GM18517 (cell line): ENCODE measurements at regions not wholly inside any gene's neighbourhood (a gene's known extent, or its start where the extent isn't known, plus 50 kb on each side); places are given as distances from the start of the nearest gene placed in this dataset.

Experiments
- ATAC-seq: cut with Tn5 transposase; IDR thresholded peaks from one replicate; pipeline ENCODE4 v1.9.1; 2021; ENCODE audit warnings: mild to moderate bottlenecking, moderate library complexity; ENCODE audit not compliant: unreplicated experiment

DNA sequence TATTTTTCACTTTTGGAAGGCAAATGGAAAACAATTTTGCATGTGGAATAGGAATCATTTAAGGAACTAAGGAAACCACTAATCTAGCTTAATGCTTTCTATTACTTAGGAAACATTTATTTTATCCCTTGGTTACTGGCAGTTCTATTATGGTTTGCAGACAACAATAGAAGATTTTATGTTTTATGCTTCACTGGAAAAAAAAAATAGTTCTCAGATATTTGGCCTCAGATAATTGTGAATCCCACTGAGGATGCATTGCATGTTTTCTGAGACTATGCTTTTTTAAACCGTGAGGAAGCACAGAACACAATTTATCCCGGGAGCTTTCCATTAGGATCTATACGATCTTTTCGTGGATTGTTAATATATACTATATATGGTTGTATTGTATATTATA lies 356.9 kb downstream of the CSNK1G3 start:
- ATAC-seq, result no peak

DNA sequence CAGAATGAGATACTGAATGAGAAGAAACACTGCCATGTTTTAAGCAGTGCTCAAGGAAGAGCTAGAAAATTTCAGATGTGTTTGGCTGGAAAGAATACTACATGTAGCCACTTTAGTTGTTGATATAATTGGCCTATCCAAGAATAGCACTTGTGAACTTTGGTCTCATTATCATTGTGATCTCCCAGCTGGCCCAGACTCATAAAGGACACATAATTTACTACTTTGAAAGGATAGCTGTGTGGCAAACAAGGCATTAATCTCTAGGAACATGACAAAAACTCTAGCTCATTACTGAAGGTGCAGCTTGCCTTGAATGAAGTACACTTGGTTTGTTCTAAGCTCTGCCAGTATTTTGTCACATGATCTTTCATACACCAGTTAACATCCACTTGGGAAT lies 356.3 kb downstream of the CSNK1G3 start:
- ATAC-seq, result no peak

DNA sequence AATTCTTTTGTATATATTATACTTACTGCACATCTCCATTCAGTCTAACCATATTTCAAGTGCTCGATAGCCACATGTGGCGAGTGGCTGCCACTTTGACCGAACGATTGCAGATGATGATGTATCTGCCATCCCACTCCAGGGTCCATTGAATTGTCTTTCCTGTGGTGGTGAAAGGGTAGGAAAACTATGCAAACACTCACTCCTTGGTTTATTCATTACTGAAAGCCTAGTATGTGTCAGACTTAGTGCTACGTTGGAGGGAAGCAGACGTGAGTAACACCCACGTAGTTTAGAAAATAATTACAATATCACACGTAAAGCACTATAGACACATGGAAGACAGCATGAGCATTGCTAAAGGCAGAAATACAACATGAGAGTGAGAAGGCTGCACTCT lies 353.7 kb downstream of the CSNK1G3 start:
- ATAC-seq, result no peak

GRCh38 chr5:123864578-123864977 lies 352.6 kb downstream of the CSNK1G3 start:
- ATAC-seq, result no peak

DNA sequence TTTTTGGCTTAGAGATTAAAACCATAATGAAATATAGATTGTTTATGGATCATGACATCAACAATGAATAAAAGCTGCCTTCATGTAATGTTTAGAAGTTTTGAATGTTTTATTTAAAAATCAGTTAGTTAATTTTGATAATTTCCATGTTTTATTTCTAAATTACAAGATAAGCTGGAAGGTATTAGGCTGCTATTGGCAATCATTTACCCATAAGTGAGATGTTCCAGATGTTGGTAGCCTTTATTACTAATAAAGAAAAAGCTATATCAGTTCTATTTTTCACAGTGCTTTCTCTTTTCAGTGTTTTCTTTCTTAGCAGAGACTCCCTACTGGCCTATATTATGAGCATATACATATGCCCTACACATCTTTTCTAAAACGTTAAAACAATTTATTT lies 347.0 kb downstream of the CSNK1G3 start:
- no peak for ATAC-seq

- ATAC-seq, result no peak
Observed at GRCh38 chr5:123856766-123857165, 344.8 kb downstream of the CSNK1G3 start.

DNA sequence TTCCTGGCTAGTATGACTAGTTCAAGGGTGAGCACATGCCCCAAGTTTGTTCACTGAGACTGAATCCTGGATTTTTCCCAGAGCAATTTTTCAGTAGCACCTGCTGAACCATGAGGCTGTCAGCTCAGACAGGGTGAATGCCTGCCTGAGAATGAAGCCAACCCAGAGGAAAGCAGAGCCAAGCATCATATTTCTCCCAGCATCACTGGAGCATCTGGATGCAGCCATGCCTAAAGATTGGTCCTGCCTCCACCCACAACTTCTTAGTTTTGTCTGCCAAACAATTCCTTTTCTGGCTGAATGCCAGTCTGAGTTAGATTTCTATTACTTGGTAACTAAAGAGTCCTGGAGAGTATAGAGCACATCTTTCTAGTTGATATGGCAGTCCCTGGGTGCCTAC lies 343.6 kb downstream of the CSNK1G3 start:
- no peak for ATAC-seq

DNA sequence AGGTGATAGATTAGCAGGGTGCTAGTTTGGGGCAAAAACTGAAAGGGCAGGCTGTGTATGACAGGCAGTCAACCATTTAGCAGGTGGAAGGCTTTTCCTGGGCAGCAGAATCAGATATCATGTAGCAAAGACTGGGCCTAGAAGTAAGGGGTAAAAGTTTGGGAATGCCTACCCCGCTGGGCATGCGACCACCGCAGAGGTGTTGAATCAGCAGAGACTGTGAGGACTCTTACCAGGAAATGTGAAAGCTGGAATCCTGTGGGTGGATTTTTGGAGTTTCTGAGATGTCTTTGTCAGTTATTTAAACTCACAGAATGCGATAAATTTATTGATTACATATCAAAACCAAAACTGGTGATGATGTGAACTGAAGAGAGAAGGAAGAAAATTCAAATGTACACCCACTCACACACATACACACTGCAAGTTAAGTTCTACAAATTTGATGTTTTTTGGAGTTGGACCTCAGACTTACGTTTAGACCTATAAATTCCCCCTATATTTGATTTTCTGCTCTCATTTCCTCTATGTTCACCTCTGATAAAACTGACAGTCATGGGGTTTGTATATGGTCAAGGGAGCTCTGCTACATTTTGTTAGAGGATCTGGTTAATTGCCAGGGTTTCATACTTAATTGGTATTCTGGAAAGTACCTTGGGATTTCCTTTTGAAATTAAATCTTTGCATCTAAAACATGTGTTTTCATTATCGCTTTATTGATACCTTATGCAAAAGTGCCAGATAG lies 333.6 kb downstream of the CSNK1G3 start:
- no peak for ATAC-seq

- no peak for ATAC-seq
Observed at GRCh38 chr5:123844873-123845272, 332.9 kb downstream of the CSNK1G3 start.

DNA sequence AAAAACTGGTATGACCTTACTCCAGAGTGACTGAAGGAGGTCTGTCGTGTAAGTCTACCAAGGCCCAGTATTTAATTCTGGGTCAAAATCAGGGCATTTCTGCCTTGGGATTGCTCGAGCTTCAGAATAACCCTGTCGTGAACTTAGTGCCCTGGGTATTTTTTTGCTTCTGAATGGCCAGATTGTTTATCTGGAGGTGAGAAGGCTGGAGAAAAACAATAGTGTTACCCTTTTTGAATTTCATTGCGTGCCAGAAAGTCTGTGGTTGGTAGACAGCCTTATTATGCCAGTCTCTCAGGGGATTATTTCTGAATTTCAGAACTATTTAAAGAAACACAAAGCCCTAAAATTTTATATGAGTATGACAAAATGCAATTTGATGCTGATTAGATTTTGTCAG lies 323.4 kb downstream of the CSNK1G3 start:
- no peak for ATAC-seq

DNA sequence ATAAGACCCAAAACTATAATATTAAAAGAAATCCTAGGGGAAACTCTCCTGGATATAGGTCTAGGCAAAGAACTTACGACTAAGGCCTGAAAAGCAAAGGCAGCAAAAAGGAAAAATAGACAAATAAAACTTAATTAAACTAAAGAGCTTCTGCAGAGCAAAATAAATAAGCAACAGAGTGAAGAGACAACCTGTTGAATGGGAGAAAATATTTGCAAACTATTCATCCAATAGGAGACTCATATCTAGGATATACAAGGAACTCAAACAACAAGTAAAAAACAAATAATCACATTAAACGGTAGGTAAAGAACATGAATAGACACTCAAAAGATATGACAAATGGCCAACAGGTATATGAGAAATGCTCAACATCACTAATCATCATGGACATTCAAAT lies 318.6 kb downstream of the CSNK1G3 start:
- ATAC-seq, result no peak

GRCh38 chr5:123827811-123828210 lies 315.8 kb downstream of the CSNK1G3 start:
- ATAC-seq, result no peak

GRCh38 chr5:123819833-123820232 lies 307.9 kb downstream of the CSNK1G3 start:
- no peak for ATAC-seq

DNA sequence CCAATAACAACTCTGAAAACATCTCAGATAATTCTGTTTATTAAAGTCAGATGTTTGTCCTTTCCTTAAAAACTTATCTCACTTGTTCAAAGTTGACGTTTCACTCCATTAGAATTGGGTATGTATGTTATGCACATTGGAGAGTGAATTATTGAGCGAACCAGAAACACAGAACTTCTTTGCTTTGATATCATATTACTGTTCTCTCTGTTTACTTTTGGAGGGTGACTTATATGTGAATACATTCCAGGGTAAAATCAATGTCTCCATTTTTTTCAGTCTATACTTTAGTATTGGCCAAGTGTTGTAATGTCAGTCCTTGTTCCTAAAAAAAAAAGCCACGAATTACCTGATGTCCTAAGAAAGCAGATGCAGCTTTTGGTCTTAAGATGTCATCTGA lies 307.4 kb downstream of the CSNK1G3 start:
- ATAC-seq, result no peak

DNA sequence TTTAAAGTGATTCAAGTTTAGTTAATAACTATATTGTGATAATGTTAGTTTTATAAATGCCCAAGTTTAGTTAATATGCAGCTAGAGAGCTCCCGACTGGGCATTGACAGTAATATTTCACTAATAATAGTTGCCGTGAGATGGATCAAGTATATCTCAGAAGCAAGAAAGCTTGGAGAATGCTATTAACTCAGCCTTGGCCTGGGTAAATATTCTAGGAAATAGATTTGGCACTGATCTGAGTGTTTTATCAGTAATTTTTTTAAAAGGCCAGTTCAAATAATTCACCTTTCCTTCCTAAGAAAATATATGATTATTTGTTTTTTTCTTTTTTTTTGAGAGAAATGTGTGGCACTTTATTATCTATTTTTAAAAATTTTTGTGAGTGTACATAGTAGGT lies 305.3 kb downstream of the CSNK1G3 start:
- no peak for ATAC-seq

DNA sequence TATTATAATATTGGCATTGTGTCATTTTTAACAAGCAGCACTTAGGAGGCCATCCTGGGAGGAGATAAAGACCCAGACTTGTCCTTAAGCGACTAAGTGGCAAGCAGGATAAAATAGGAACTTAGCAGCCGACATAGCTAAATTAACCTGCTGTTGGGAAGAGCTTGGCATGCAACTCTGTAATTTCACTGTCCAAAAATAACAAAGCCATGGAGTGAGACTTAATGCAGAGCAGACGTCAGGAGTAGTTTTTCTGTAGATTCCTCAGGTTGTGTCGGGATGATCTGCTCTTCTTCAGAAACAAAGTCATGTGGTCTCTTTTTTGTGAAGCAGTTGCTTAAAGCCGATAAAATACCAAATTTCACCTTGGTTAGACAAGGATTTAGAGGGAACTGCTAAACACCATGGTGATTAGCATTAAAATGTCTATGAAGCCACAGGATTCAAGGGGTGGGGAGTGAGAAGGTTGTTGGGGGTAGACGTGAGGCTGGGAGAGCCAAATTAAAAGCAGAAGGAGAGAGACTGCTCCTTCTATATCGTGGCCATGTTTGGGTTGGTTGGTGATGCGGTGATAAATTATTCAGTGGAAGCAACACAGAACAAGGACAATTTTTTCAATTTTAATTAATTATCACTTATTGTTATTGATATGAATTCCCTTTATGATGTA lies 303.0 kb downstream of the CSNK1G3 start:
- no peak for ATAC-seq

GRCh38 chr5:123813937-123814624 lies 302.1 kb downstream of the CSNK1G3 start:
- no peak for ATAC-seq

- ATAC-seq, result no peak
Observed at GRCh38 chr5:123813264-123813663, 301.3 kb downstream of the CSNK1G3 start.

GRCh38 chr5:123811831-123812230 lies 299.9 kb downstream of the CSNK1G3 start:
- ATAC-seq, result no peak

DNA sequence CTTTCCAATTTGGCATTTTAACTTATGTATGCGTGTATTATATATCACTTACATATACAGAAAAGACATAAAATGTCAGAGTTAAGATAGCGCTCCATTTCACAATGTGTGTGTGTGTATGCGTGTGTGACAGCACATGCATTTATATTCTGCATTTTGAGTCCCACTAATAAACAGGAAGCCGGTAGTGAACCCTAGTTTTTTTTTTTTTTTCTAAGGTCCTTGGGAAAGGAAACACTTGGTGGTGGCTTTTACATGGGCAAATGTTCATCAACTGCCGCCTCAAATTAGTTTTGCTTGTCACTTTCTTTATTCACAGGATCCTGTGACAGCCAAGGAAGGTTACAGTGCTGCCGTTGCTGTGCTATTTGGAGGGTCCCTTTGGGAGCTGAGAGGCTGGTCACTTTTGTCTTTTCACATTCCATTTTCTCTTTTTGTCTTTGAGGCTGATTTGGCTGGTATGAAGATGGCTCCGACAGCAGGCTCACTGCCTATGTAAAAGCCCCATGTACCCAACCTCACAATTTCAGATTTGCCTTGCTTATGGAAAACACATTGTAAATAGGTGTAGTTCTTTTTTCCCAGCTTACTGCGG lies 298.9 kb downstream of the CSNK1G3 start:
- ATAC-seq, result no peak

DNA sequence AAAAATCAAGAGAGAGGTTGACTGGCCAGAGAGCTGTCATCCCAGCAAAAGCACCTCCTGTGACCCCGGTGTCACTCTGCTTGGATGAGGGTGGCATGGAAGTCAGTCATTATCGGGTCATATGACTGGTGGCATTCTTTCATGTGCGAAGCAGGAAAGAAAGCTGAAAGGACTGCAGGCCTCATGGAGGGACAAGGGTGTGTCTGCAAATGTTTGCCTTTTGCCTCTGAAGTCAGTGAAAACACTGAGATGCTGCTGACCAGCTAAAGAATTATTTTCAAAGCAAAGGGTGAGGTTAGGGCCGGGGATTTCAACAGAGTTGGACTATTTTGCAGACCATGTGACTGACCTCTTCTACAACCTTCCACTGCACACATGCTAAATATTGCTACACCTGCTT lies 298.3 kb downstream of the CSNK1G3 start:
- no peak for ATAC-seq
